Caki2 (cell line): ENCODE measurements at regions not wholly inside any gene's neighbourhood (a gene's known extent, or its start where the extent isn't known, plus 50 kb on each side); places are given as distances from the start of the nearest gene placed in this dataset.
"Not testable (repeated sequence)": the region's sequence is repeated elsewhere in the genome, so short reads cannot be mapped to it uniquely, and the experiment has no call there.

Experiments used
- DNase-seq: peaks from one replicate; pipeline ENCODE4 v3.0.0-alpha.2; 2015; ENCODE audit warnings: low read depth
- in situ Hi-C: cut with HindIII; loops from 2 replicates; pipeline ENCODE4 v1.10.0; 2016; ENCODE audit warnings: low sequenced_read_pairs, low pct_unique_long_range_greater_than_20kb, mixed read lengths

DNA sequence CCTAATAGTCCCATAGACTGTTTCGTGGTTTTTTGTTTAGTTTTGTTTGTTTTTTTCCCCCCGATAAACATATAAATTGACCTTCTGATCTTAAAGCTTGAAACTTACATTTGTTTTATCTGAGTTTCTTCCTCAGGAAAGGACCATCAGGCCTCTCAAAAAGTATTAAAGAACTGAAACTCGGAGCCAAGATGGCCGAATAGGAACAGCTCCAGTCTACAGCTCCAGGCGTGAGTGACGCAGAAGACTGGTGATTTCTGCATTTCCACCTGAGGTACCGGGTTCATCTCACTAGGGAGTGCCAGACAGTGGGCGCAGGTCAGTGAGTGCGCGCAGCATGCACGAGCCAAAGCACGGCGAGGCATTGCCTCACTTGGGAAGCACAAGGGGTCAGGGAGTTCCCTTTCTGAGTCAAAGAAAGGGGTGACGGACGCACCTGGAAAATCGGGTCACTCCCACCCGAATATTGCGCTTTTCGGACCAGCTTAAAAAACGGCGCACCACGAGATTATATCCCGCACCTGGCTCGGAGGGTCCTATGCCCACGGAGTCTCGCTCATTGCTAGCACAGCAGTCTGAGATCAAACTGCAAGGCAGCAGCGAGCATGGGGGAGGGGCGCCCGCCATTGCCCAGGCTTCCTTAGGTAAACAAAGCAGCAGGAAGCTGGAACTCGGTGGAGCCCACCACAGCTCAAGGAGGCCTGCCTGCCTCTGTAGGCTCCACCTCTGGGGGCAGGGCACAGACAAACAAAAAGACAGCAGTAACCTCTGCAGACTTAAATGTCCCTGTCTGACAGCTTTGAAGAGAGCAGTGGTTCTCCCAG, 215.8 kb upstream of the GJE1 start:
- DNase-seq, in situ Hi-C loops: not testable (repeated sequence)

DNA sequence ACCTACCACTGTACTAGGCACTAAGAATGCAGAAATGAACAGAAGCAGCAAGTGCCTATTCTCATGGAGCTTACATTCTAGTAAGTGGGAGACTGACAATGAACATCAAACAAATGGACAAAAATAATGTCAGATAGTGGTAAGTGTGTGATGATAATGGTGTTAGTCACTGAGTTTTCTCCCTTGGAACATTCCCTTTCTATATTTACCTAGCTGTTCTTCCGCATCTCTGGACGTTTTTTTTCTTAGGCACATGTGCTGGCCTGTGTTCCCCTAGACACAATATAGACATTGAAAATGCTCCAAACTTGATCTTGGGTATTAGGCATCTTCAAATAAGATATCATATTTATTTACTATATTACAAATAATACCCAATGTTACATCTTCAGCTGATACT, 218.1 kb upstream of the GJE1 start:
- no peak for DNase-seq
- in situ Hi-C loops = no loop called here

DNA sequence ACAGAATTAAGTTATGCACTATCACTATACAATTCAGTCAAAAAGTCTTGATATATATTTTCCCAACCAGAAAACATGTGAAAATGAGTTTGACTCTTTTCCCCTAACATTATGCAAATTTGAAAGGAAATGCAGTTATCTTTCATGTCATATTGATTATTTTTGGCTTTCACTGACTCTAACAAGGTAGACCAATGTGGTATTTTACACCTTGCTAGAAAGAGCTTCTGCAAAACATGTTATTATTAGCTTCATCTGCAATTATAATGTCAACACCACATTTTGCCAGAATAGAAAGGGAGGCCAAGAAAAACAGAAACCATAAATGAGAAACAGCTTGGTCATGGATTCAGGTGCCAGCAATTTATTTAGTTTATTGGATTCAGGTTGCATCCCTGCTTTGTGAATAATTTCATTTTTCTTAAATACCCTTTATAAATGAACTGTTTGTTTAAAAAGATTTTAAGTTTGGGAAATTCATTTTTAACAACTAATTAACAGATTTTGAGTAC, 226.1 kb upstream of the GJE1 start:
- DNase-seq = no peak
- in situ Hi-C loops = no loop called here

DNA sequence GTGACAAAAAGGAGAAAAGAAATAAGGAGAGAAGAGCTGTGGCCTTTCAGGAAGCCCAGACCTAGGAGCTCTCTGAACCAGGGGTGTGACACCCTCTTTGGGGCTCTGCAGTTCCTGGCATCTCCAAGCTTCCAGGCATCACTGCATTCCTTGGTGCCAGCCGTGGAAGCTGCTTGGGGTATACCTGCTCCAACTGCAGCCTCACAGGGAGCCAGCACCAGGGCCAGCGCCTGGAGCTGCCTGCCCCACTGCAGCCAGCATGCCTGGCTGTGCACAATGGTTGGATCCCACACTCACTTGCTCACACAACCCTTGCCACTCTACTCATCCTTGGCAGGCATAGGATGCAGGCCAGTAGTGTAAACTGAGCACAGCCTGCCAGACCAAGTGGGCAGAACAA, 242.1 kb upstream of the GJE1 start:
- in situ Hi-C loops = no loop called here
- DNase-seq = no peak

DNA sequence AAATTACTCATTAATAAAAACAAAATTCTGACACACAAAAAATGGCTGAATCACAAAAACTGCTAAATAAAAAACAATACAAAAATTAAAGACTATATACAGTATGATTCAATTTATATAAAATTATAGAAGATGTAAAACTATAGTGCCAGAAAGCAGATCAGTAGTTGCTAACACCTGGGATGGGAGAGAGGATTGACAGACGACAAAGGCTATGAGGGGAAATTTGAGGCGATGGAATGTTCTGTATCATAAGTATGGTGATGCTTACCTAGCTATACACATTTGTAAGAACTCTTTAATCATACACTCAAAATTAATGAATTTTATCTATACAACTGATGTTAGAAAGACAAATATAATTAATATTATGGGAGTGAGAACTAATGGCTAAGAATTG, 247.9 kb upstream of the GJE1 start:
- DNase-seq = no peak
- in situ Hi-C loops = no loop called here

DNA sequence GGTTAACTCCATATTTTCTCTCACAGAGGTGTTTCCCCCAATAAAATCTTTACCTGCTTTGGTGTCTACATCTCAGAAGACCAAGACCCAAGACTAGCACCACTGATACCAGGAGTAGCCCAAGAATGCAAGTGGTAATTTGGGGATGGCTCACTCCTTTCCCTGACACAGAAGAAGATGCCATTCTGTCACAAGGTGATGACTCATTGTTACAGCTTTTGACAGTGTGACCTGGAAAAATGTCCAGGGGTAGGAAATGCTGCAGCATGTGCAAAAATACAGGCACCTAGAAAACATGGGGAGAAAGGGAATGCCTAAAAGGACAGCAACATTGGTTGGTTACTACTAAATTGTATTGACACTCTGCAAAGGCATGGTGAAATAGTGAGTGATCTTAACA, 254.0 kb upstream of the GJE1 start:
- DNase-seq = peak; percentile 19
- in situ Hi-C loops = no loop called here

DNA sequence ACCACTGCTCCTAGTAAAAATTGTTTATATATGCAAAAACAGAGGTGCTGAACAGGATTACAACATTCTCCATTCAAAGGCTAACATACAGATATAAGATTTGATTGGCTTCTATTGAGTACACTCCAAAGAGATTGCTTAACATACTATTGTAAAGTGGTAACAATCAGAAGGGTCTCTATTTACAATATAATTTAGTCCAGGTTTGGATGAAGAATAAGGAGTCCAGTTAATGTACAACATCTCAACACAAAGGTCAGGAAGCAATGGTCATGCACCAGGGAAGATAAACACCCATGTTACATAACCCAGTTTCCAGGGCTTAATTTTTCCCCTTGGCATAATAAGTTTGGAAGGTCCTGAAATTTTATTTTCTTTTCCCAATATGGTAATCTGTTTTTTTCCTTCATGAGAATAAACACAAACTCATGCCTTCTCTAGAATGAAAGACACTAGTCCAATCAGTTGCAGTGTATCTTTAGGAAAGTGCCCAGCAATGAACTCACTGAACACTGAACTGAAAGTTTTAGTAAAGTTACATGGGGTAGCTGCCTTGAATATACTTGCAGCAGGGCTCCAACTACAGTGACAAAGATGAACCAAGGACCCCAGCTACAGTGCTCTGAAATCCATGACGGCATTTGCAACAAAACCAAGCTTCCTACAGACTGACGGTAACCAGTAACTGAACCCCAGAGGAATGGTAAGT, 255.3 kb upstream of the GJE1 start:
- in situ Hi-C loops = no loop called here

DNA sequence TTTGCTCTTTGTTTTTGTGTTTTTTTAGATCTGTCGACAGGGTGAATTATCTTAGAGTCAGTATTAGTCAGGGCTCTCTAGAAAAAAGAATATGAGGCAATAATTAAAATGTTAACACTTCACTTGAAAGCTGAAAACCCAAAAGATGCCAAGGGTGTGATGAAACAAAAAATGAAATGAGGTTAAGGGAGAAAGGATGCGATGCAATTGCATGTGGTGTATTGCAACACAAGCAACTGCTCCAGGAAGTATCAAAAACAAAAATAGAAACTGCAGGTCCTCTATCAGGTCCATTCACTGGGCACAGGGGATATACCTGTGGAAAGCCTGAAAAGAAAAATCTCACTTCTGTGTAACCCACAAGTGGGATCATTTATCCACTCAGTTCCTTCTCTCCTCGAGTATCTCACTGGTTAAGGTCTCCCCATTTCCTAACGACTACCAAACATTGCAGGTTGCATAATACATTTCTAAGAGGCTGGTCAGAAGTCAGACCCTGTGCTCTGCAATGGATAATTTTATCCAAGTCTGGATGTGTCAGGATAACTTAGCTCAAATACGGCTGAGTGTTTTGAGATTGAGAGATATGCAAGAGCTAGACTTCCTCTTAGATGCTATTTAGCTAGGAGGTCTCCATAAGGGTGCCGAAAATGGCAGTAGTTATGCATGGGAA, 257.7 kb upstream of the GJE1 start:
- no peak for DNase-seq
- in situ Hi-C loops = no loop called here

More for the DNA sequence above, 255.3 kb upstream of the GJE1 start:
- DNase-seq = peak; percentile 25

DNA sequence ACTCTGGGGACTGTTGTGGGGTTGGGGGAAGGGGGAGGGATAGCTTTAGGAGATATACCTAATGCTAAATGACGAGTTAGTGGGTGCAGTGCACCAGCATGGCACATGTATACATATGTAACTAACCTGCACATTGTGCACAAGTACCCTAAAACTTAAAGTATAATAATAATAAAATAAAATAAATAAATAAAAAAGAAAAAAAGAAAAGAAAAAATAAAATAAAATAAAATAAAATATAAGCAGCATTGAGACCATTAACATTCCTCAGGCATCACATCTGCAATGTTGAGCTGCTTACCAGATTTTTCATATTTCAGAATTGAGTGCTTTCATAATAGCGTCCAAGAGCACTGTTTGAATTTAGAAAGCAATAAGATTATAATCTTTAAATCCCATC, 263.2 kb upstream of the GJE1 start:
- in situ Hi-C loops, DNase-seq: not testable (repeated sequence)

DNA sequence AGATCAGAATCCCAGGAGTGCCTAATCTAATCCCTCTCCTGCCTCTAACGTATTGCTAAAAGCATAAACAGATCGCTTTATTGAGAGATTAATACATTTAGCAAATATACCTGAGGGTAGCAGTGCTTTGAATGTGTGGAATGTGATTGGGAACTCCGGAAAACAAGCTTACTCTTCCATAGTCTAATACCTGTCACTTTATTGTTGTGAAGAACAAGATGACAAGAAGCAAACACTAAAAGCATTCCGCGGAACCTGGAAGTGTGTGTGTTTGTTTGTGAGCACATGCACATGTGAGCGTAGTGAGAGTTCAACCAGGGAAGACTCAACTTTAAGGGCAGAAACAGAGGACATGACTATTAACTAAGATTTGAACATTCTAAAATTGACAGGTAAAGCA, 265.0 kb upstream of the GJE1 start:
- in situ Hi-C loops = no loop called here
- DNase-seq = no peak

DNA sequence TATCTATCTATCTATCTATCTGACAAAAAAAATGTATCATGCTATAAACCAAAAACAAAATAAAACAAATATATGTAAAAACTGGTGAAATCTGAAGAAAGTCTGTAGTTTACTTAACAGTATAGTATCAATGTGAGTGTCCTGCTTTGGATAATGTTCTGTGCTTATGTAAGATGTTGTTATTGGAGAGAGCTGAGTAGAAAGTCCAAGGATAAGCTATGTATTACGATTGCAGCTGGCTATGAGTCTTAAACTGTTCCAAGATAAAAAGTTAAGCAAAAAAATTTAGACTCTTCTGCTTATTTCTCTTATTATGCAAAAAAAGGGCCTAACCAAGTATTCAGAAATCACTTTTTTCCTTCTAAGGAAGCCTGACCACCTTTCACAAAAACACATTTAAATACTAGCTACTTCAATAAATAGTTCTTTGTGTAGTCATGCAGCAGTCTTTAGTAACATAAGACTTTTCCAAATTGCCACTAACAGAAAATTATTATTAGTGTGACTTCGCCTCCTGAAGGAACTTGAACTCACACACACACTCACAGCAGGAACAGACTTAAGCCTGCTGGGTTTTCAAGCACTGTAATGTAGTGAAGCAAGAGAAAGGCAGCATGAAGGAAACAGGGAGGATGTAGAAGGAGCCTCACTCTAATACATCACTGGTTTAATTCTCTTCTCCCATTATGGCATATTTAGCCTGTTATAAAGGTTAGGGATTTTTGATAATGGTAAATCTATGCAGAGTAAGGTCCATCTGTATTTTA, 265.8 kb upstream of the GJE1 start:
- in situ Hi-C loops = no loop called here
- no peak for DNase-seq

DNA sequence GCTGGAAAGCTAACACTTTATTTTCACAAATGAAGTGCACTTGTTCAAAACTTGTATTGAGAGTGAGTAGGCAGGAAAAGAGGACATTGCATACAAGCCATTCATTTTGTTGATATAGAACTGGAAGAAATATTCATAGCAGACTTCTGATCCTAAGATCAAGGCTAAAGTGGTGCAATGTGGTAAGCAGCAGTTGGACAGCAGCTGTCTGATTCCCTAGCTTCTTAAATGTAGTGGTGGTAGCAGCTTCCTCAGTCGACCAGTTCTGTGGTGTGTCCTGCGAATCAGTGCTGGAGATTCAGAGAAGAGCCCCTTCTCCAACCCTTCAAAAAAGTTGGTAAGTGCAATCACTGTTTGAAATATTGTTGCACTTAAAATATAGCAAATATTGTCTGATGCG, 281.7 kb upstream of the GJE1 start:
- no peak for DNase-seq
- in situ Hi-C loops = no loop called here

DNA sequence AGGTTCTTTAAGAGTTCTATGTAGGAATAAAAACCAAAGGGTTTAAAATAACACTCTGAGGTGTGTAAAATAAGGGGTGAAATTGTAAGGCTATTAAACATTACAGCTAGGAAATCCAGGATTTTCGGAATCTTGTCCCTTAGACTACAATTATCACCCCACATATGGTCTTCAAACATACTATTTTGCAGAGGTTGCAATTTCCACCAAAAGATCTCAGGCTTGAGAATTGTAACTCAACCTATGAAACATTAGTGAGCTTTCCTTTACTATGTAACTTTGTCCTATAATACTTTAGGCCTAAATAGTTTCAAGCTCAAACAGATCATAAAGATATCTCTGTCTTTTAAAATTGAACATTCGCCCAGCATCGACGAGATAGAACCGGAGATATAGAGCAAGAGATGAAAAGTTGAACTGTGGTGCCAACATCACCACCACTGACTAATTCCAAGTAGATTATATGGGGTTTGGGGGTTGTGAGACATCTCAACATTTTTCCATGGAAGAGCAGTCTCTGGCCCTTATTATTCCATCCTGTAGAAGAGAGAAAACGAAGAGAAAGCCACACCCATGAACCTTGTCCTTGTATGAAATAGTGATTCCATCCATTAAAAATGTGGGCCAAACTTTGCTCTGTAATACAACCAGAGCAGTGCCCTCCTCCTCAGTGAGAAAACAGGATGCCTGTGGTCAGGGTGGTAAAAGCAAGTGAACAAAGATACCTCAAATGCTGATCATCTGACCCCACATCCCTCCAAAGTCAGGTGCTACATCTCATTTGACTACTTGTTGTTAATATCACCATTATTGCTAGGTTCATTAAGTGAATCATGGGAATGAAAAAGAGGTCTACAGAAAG, 284.5 kb upstream of the GJE1 start:
- peak; percentile 5 for DNase-seq
- in situ Hi-C loops = no loop called here

DNA sequence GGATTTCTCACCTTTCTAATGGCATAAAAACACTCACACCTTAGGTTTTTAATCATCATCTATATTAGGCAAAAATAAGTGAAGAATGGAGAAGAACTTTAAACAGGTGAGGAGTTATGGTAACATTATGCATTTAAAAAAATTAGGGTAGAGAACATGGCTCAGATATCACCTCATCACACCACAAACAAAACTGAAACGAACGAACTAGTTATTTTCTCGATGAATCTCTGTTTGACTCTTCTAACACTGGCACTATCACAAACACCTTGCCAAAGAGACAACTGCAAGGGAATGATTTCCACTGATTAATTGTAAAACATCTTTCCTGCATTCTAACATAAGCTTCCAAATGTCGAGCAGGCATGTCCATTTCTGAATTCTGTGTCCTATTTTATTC, 286.1 kb upstream of the GJE1 start:
- in situ Hi-C loops = no loop called here
- DNase-seq = no peak

DNA sequence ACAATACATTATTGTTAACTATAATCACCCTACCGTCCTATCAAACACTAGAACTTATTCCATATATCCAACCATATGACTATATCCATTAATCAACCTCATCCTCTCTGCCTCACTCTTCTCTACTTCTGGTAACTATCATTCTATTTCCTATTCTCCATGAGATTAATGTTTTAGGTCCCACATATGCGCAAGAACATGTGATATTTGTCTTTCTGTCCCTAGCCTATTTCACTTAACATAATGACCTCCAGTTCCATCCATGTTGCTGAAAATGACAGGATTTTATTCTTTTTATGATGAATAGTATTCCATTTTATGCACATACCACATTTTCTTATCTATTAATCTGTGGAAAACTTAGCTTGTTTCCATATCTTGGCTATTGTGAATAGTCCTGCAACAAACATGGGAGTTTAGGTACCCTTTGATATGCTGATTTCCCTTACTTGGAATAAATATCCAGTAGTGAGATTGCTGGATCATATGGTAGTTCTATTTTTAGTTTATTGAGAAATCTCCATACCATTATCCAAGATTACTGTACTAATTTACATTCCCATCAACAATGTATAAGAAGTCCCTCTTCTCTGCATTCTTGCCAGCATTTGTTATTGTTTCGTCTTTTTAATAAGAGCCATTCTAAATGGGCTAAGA, 289.4 kb upstream of the GJE1 start:
- in situ Hi-C loops = no loop called here
- DNase-seq = no peak

DNA sequence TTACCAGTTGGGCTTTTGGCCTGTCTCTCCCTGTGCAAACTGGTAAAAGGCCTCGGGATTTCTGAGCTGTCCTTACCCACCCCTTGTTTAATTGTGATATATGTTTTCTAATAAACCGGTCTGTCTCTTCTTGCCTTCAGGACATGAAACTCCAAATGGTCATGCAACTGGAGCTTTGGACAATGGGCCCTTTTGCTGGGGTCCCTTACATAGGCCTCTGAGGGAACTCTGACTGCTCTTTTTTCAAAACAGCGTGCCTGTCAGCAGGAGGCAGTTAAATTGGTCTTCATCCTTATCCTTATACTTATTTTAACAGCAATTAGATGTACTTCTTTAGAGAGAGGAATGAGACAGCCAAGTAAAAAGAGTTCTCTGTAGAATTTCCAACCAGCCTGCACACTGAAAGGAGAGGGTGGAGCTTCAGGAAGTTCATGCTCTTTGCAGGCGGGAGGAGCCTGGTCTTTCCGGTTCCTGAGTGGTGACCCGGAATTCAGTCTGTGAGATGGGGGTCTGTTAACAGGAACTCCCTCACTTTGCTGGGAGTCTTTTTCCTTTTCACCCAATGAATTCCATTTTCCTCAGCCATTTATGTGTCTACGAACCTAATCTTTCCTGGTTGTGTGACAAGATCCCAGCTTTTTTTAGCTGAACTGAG, 299.6 kb upstream of the GJE1 start:
- DNase-seq = no peak
- in situ Hi-C loops = no loop called here

DNA sequence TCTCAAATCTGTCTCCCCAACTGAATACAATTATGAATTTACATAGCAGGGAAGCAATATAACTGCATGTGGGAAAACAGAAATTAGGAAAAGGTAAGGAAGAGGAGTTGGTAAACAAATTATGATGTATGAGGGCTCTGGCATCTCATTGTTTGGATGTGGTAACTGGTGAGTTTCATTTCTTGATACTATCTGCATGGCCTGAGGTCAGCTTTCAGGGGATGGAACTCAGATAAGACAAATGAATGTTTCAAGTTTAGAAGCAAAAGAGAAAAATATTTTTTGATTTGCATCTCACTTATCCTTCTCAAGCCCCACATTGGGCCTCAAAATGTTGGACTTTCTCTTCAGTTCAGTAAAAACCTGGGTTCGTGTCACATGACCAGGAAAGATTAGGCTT, 302.2 kb upstream of the GJE1 start:
- DNase-seq = no peak
- in situ Hi-C loops = no loop called here
